ENCODE measurements at regions not wholly inside any gene's neighbourhood (a gene's known extent, or its start where the extent isn't known, plus 50 kb on each side); places are given as distances from the start of the nearest gene placed in this dataset.
"Not testable (repeated sequence)": the region's sequence is repeated elsewhere in the genome, so short reads cannot be mapped to it uniquely, and the experiment has no call there.

DNA sequence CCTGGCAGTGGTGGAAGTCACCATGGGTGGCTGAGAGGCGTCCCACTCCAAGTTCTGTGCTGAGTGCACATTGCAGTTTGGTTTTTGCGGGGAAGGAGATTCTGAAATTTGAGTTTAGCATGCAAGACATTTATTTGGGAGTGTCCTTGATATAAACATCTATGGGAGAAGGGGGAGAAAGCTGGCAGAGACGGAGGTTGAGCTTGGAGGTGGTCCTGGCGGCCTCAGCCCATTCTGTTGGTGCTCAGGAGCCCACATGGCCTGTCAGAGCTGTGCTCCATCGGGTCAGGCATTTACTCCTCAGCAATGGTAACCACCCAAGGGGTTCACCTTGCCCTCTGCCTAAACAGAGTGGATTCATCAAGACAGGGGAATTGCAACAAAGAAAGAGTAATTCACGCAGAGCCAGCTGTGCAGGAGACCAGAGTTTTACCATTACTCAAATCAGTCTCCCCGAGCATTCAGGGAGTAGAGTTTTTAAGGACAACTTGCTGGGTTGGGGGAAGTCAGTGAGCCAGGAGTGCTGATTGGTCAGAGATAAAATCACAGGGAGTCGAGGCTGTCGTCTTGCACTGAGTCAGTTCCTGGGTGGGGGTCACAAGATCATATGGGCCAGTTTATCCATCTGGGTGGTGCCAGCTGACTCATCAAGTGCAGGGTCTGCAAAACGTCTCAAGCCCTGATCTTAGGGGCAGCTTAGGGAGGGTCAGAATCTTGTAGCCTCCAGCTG is 323.3 kb upstream of the TMEM132C start:
- no peak for DNase-seq (ENCODE audit: low spot score)

GRCh38 chr12:127944211-127944899 is 322.6 kb upstream of the TMEM132C start:
- DNase-seq (ENCODE audit: low spot score): no peak

- DNase-seq (ENCODE audit: low spot score): no peak
Observed at GRCh38 chr12:127957001-127957660, 309.8 kb upstream of the TMEM132C start.

DNA sequence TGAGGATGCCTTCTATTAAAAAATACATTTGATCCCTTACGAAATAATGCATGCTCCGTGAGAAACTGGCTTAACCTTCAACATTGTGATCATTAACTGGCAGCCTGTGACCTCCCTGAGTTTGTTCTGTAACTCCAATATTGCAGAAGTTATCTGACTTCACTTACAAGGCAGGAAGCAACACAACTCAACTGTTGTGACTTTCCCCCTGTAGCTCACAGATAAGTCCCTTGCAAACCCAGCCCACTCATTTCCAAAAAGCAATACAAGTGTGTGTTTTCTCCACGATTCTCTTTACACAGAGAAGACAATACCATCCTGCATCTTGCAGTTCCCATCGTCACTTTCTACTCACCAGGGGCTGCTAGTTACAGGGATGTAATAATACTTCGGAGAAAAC is 304.7 kb upstream of the TMEM132C start:
- no peak for DNase-seq (ENCODE audit: low spot score)

- DNase-seq (ENCODE audit: low spot score): no peak
Observed at GRCh38 chr12:127963933-127964332, 303.0 kb upstream of the TMEM132C start.

- DNase-seq (ENCODE audit: low spot score): no peak
Observed at GRCh38 chr12:127964717-127965116, 302.3 kb upstream of the TMEM132C start.

GRCh38 chr12:127966331-127966730 is 300.6 kb upstream of the TMEM132C start:
- DNase-seq (ENCODE audit: low spot score): no peak

DNA sequence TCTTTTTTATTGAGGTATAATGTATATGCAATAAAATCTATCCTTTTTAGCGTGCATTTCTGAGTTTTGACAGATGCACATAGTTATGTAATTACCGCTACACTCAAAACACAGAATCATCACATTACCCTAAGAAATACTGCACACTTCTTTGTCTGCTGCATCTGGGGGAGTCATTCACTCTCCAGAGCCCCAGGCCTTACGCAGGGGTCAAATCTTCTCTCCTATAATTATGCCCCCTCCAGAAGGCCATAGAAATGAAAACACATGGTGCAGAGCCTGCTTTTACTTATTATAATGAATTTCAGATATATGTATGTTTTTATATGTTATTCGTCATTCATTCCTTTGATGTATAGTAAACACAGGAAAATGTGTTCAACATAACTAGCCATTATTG is 296.5 kb upstream of the TMEM132C start:
- DNase-seq (ENCODE audit: low spot score): no peak

DNA sequence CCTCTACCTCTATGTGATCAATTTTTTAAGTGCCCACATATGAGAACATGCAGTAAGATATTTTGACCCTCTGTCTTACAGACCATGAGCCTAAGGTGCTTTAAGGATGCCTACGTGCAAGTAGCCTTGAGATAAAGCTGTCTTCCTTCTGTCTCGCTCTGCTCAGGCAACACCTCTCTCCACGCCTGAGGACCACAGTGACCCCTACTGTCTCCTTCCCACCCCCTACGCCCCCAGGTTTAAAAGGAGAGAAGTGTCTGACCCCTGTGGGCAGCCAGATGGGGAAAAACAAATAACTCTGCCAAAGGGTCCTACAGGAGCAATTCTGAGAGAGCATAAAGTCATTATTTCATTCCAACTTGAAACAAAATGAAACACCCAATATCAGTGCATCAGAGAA is 286.4 kb upstream of the TMEM132C start:
- no peak for DNase-seq (ENCODE audit: low spot score)

DNA sequence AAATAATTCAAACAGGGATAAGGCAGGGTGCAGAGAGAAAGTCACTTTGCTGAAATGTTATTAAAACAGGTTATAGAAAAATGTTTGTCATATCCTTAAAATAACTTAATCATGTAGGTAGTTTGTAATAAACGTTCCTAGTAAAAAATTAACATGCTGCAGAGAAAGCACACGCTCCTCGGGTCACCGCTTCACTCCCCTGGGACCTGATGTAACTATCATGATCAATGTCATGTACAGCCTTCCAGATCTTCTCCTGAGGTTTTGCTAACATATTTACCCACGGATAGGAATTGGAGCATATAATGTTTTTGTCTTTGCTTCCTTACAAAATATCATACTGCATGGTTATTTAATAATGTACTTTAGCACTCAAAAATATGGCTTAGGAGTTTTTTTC is 285.1 kb upstream of the TMEM132C start:
- no peak for DNase-seq (ENCODE audit: low spot score)

GRCh38 chr12:127983213-127983791 is 283.7 kb upstream of the TMEM132C start:
- not testable (repeated sequence) for DNase-seq (ENCODE audit: low spot score)

GRCh38 chr12:127984386-127985055 is 282.4 kb upstream of the TMEM132C start:
- DNase-seq (ENCODE audit: low spot score): no peak

DNA sequence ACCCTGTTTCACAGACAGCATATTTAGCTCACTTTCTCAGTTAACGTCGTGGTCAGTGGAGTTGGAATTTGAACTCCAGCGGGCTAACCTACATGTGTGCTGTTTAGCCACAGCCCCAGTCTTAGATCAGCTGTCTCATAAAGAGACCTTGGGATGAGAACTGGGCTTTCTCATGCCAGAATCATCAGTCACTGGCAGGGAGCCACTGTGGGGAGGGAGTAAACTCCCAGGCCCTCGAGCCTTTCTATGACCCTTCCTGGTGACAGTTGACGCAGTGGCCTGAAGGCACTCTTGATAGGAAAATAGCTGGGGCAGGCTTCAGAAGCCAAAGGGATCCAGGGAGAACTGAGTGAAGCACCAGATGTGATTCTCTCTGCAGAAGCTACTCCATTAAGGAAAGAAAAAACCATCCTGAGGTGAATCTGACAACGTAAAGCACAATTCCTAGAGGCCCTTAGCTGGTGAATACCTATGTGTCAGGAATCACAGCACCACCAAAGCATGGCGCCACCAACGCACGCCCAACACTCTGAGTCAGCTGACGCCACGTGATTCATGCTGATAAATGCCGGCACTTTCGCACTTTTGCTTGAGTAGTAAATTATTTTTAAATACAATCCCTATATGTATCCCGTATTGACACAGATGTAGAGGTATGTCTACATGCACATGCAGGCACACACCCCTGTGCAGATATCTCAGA is 279.6 kb upstream of the TMEM132C start:
- DNase-seq (ENCODE audit: low spot score): no peak

GRCh38 chr12:127991485-127991884 is 275.5 kb upstream of the TMEM132C start:
- no peak for DNase-seq (ENCODE audit: low spot score)

DNA sequence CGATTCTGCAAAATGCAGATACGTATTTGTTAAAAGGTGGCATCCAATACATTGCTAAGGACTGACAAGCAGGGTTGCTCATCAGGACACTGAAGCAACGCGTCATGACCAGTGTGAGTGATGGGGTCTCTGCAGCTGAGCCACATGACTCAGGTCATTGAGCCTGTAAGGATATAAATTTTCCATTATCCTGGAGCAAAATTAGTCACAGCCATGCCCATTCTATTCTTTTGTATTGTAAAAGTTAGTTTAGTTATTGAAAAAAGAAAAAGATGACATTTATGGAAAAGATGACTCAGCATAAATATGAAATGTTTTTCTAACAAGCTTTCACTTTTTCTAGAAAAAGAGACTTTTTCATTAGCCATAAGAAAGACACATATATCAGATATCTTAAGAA is 268.0 kb upstream of the TMEM132C start:
- DNase-seq (ENCODE audit: low spot score): no peak

- DNase-seq (ENCODE audit: low spot score): no peak
Observed at GRCh38 chr12:128004383-128004938, 262.5 kb upstream of the TMEM132C start.

- DNase-seq (ENCODE audit: low spot score): no peak
Observed at GRCh38 chr12:128007250-128007649, 259.7 kb upstream of the TMEM132C start.

- no peak for DNase-seq (ENCODE audit: low spot score)
Observed at GRCh38 chr12:128008341-128008740, 258.6 kb upstream of the TMEM132C start.

DNA sequence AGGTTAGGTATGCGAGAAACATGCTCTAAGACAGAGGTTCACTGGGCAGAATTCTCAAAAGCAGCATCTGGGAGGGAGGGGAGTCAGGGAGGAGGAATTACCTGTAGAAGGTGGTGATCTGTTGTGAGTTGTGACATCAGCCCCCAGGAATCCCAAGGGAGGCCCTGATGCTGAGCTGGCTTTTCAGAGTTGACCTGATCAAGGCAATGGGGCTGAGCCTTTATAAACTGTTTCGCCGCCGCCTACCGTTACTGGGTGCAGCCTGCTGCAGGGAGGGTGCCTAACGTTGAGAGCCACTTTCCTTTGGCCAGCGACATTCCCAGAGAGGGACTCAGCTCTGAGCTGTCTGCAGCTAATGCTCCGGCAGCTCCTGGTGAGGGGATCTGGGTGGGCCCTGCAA is 257.9 kb upstream of the TMEM132C start:
- DNase-seq (ENCODE audit: low spot score): no peak

DNA sequence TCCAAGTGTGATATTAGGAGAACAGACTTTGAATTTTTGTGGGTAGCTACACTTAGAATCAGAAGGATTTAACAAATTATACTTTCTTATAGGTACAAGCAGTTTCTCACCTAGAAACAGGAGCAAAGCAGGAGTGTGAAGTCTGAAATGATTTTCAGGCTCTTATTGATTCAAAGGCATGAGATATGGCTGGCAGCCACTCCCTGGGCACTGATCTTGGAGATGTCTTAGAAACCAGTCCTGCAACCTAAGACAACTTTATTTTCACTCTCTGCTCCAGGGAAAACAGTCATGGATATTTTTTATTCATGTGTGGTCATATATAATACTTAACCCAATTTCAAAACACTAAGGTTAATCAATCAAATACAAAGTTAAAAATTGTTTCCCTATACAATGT is 254.9 kb upstream of the TMEM132C start:
- DNase-seq (ENCODE audit: low spot score): no peak

- no peak for DNase-seq (ENCODE audit: low spot score)
Observed at GRCh38 chr12:128015276-128015675, 251.7 kb upstream of the TMEM132C start.
